H9 (cell line): ENCODE measurements at regions not wholly inside any gene's neighbourhood (a gene's known extent, or its start where the extent isn't known, plus 50 kb on each side); places are given as distances from the start of the nearest gene placed in this dataset.

Experiments used
- DNase-seq: peaks from one replicate; pipeline ENCODE4 v3.0.0-alpha.2; 2017
- H2AFZ ChIP-seq: one replicate; pipeline ENCODE4 v1.6.1; 2013; ENCODE audit warnings: mild to moderate bottlenecking, low read length, control low read depth, moderate library complexity
- H2AK5ac ChIP-seq: 2 replicates; pipeline ENCODE4 v1.6.1; 2013; ENCODE audit warnings: low read length, control low read depth, mixed read lengths; ENCODE audit not compliant: insufficient read length
- H2BK120ac ChIP-seq: one replicate; pipeline ENCODE4 v1.6.1; 2013; ENCODE audit warnings: low read depth, mild to moderate bottlenecking, low read length, control low read depth, inconsistent platforms; ENCODE audit not compliant: poor library complexity, severe bottlenecking
- H2BK12ac ChIP-seq: 2 replicates; pipeline ENCODE4 v1.6.1; 2013; ENCODE audit warnings: low read length, control low read depth, mixed read lengths, low read depth; ENCODE audit not compliant: insufficient read length
- H2BK15ac ChIP-seq: 2 replicates; pipeline ENCODE4 v1.6.1; 2013; ENCODE audit warnings: low read depth, low read length, control low read depth
- H2BK20ac ChIP-seq: one replicate; pipeline ENCODE4 v1.6.1; 2013; ENCODE audit warnings: low read depth, mild to moderate bottlenecking, low read length, control low read depth, inconsistent platforms; ENCODE audit not compliant: poor library complexity, severe bottlenecking
- H2BK5ac ChIP-seq: 2 replicates; pipeline ENCODE4 v1.6.1; 2013; ENCODE audit warnings: low read length, control low read depth, mixed read lengths; ENCODE audit not compliant: insufficient read length
- H3K14ac ChIP-seq: 2 replicates; pipeline ENCODE4 v1.6.1; 2013; ENCODE audit warnings: low read length, control low read depth; ENCODE audit not compliant: insufficient read depth
- H3K18ac ChIP-seq: 2 replicates; pipeline ENCODE4 v1.6.1; 2013; ENCODE audit warnings: low read depth, mild to moderate bottlenecking, mixed read lengths, low read length, control low read depth; ENCODE audit not compliant: insufficient read length
- H3K23ac ChIP-seq: 2 replicates; pipeline ENCODE4 v1.6.1; 2013; ENCODE audit warnings: low read length, control low read depth, mixed read lengths, low read depth; ENCODE audit not compliant: insufficient read length
- H3K23me2 ChIP-seq: 2 replicates; pipeline ENCODE4 v1.6.1; 2013; ENCODE audit warnings: low read depth, mild to moderate bottlenecking, mixed read lengths, low read length, control low read depth; ENCODE audit not compliant: insufficient read length, poor library complexity, severe bottlenecking
- H3K27ac ChIP-seq: 2 replicates; pipeline ENCODE4 v1.5.1; 2013; ENCODE audit warnings: low read length, control low read depth, mixed read lengths, low read depth; ENCODE audit not compliant: insufficient read length
- H3K27me3 ChIP-seq: 2 replicates; pipeline ENCODE4 v1.6.1; 2013; ENCODE audit warnings: low read length, control low read depth, inconsistent platforms; ENCODE audit not compliant: insufficient read depth
- H3K4ac ChIP-seq: 2 replicates; pipeline ENCODE4 v1.6.1; 2013; ENCODE audit warnings: low read depth, mild to moderate bottlenecking, control low read depth, inconsistent platforms, low read length, moderate library complexity
- H3K4me1 ChIP-seq: 2 replicates; pipeline ENCODE4 v1.6.1; 2013; ENCODE audit warnings: low read length, control low read depth, inconsistent platforms; ENCODE audit not compliant: insufficient read depth
- H3K4me2 ChIP-seq: 2 replicates; pipeline ENCODE4 v1.6.1; 2013; ENCODE audit warnings: low read length, control low read depth, mixed read lengths; ENCODE audit not compliant: insufficient read length, insufficient read depth
- H3K56ac ChIP-seq: 2 replicates; pipeline ENCODE4 v1.6.1; 2013; ENCODE audit warnings: low read depth, mild to moderate bottlenecking, mixed read lengths, low read length, control low read depth; ENCODE audit not compliant: insufficient read length
- H3K79me1 ChIP-seq: 2 replicates; pipeline ENCODE4 v1.6.1; 2013; ENCODE audit warnings: low read depth, mild to moderate bottlenecking, moderate library complexity, low read length, control low read depth, inconsistent platforms; ENCODE audit not compliant: insufficient read depth, poor library complexity, severe bottlenecking
- H3K79me2 ChIP-seq: 2 replicates; pipeline ENCODE4 v1.6.1; 2013; ENCODE audit warnings: low read length, control low read depth, inconsistent platforms; ENCODE audit not compliant: insufficient read depth
- H3K9ac ChIP-seq: 2 replicates; pipeline ENCODE4 v1.6.1; 2013; ENCODE audit warnings: low read length, control low read depth, mixed read lengths; ENCODE audit not compliant: insufficient read length; ENCODE audit errors: extremely low read depth
- H3K9me3 ChIP-seq: one replicate; pipeline ENCODE4 v1.6.1; 2013; ENCODE audit warnings: low read depth, low read length, inconsistent platforms; ENCODE audit not compliant: control insufficient read depth
- H3T11ph ChIP-seq: one replicate; pipeline ENCODE4 v1.6.1; 2013; ENCODE audit warnings: mild to moderate bottlenecking, low read length, control low read depth, inconsistent platforms
- H4K20me1 ChIP-seq: one replicate; pipeline ENCODE4 v1.6.1; 2013; ENCODE audit not compliant: control insufficient read depth, insufficient read length, insufficient read depth
- H4K5ac ChIP-seq: 2 replicates; pipeline ENCODE4 v1.6.1; 2013; ENCODE audit warnings: low read depth, mild to moderate bottlenecking, mixed read lengths, low read length, control low read depth; ENCODE audit not compliant: insufficient read length
- H4K8ac ChIP-seq: replicated peaks from 2 replicates; pipeline ENCODE4 v1.6.1; 2013; ENCODE audit warnings: low read length, control low read depth, mixed read lengths, low read depth; ENCODE audit not compliant: insufficient read length
- H4K91ac ChIP-seq: 2 replicates; pipeline ENCODE4 v1.6.1; 2013; ENCODE audit warnings: low read depth, mild to moderate bottlenecking, moderate library complexity, mixed read lengths, low read length, control low read depth; ENCODE audit not compliant: insufficient read length
- H3K27ac Mint-ChIP-seq, 3 experiments: 2 replicates in 2 of 3; 3 replicates in 1 of 3; pipeline ENCODE4 v1.8.0; 2020 to 2021; ENCODE audit warnings: mixed read lengths in 3 of 3, mild to moderate bottlenecking in 1 of 3, moderate library complexity in 1 of 3
- H3K27me3 Mint-ChIP-seq: 2 replicates; pipeline ENCODE4 v1.8.0; 2021; ENCODE audit warnings: low read depth, mild to moderate bottlenecking, moderate library complexity, mixed read lengths
- H3K36me3 Mint-ChIP-seq, 3 experiments: 2 replicates in 2 of 3; 3 replicates in 1 of 3; pipeline ENCODE4 v1.8.0; 2020 to 2021; ENCODE audit warnings: low read depth in 3 of 3, mixed read lengths in 3 of 3; ENCODE audit not compliant: insufficient read depth in 1 of 3
- H3K4me1 Mint-ChIP-seq, 2 experiments: 2 replicates each; pipeline ENCODE4 v1.8.0; 2020; ENCODE audit warnings: mixed read lengths in 2 of 2
- H3K4me3 Mint-ChIP-seq, 2 experiments: 2 replicates in 1 of 2; 3 replicates in 1 of 2; pipeline ENCODE4 v1.8.0; 2020 to 2021; ENCODE audit warnings: mild to moderate bottlenecking in 2 of 2, mixed read lengths in 2 of 2, moderate library complexity in 1 of 2
- H3K9me3 Mint-ChIP-seq, 2 experiments: 2 replicates in 1 of 2; 3 replicates in 1 of 2; pipeline ENCODE4 v1.8.0; 2020; ENCODE audit warnings: mild to moderate bottlenecking in 2 of 2, mixed read lengths in 2 of 2, moderate library complexity in 1 of 2
- WGBS: extraction: QIAGEN DNeasy Blood & Tissue Kit; methylation state at CpG from one replicate; pipeline ENCODE4 v1.1.7; 2013; ENCODE audit warnings: missing lambda C conversion rate, low lambda C conversion rate, mixed read lengths; ENCODE audit not compliant: insufficient read length; ENCODE audit errors: extremely low coverage; 5-methylcytosine and 5-hydroxymethylcytosine counted together
- TF ChIP-seq, protein P1 (sequence below): fragments of 200-600 bp; sonication (generic); conservative IDR thresholded peaks from 3 replicates; pipeline ENCODE4 v1.8.0; 2021; ENCODE audit warnings: antibody characterized with exemption, mild to moderate bottlenecking

- Mint-ChIP-seq H3K36me3 (peaks cover 0 to 8% (median 7%) of the 10 kb centered on the region in 3 experiments; a peak in 3 of 7 replicates), H3K9me3 (peaks cover 9 to 13% of the 10 kb centered on the region in 2 experiments), H3K4me3 (no peak overlapping the region), H3K27me3 (no peaks in the 10 kb centered on the region; the same call in 1 of the 2 replicates), H3K27ac (no peak overlapping the region), H3K4me1 (no peaks in the 10 kb centered on the region)
- no peak overlapping the region for H4K91ac ChIP-seq
- no peak overlapping the region for H3K23ac ChIP-seq
- no peak overlapping the region for H2BK15ac ChIP-seq
- H3K27ac ChIP-seq = no peak overlapping the region
- WGBS = no CpG with 5 or more reads among the region's 2 CpGs
- H3K4me2 ChIP-seq = no peak overlapping the region
- no peak for DNase-seq
- no peak overlapping the region for H2BK12ac ChIP-seq
- H3K56ac ChIP-seq = no peak overlapping the region
- H3K79me1 ChIP-seq = no peaks in the 10 kb centered on the region
- no peak overlapping the region for H3K14ac ChIP-seq
- H2BK20ac ChIP-seq = no peak overlapping the region
- H4K20me1 ChIP-seq = no peaks in the 10 kb centered on the region
- no peak overlapping the region for H3K18ac ChIP-seq
- H4K5ac ChIP-seq = no peak overlapping the region
- H3K27me3 ChIP-seq = no peaks in the 10 kb centered on the region
- no peak overlapping the region for H2BK120ac ChIP-seq
- H3K79me2 ChIP-seq = no peaks in the 10 kb centered on the region
- H2AK5ac ChIP-seq = no peak overlapping the region
- H3K4ac ChIP-seq = no peak overlapping the region
- TF ChIP-seq, protein P1, sequence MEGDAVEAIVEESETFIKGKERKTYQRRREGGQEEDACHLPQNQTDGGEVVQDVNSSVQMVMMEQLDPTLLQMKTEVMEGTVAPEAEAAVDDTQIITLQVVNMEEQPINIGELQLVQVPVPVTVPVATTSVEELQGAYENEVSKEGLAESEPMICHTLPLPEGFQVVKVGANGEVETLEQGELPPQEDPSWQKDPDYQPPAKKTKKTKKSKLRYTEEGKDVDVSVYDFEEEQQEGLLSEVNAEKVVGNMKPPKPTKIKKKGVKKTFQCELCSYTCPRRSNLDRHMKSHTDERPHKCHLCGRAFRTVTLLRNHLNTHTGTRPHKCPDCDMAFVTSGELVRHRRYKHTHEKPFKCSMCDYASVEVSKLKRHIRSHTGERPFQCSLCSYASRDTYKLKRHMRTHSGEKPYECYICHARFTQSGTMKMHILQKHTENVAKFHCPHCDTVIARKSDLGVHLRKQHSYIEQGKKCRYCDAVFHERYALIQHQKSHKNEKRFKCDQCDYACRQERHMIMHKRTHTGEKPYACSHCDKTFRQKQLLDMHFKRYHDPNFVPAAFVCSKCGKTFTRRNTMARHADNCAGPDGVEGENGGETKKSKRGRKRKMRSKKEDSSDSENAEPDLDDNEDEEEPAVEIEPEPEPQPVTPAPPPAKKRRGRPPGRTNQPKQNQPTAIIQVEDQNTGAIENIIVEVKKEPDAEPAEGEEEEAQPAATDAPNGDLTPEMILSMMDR = no peak
- no peaks in the 10 kb centered on the region for H3K9me3 ChIP-seq
- H2AFZ ChIP-seq = no peak overlapping the region
- H2BK5ac ChIP-seq = no peak overlapping the region
- H3K23me2 ChIP-seq = no peaks in the 10 kb centered on the region
- H3K4me1 ChIP-seq = no peaks in the 10 kb centered on the region
- H3K9ac ChIP-seq = no peak overlapping the region
- H3T11ph ChIP-seq = no peak overlapping the region
- no peak overlapping the region for H4K8ac ChIP-seq
These were observed 170.2 kb upstream of the RPS23 start for GRCh38 chr5:82448374-82448773.
